ENCODE measurements at regions not wholly inside any gene's neighbourhood (a gene's known extent, or its start where the extent isn't known, plus 50 kb on each side); places are given as distances from the start of the nearest gene placed in this dataset.
"Not testable (repeated sequence)": the region's sequence is repeated elsewhere in the genome, so short reads cannot be mapped to it uniquely, and the experiment has no call there.

- TF ChIP-seq CTCF, EZH2 (IDR thresholded peaks at IDR 0.05): not testable (repeated sequence)
Measured at GRCh38 chr10:71107117-71107516, 105.3 kb upstream of the UNC5B start.

Measured in neural progenitor cell (in vitro differentiated cells).